NCI-H128 (cell line): ENCODE measurements at regions not wholly inside any gene's neighbourhood (a gene's known extent, or its start where the extent isn't known, plus 50 kb on each side); places are given as distances from the start of the nearest gene placed in this dataset.

Source experiments
- DNase-seq: peaks from one replicate; lab custom pipeline; 2025; ENCODE audit not compliant: unreplicated experiment; lab: John Stamatoyannopoulos, UW

- DNase-seq, result no peak
Measured at GRCh38 chr4:136183513-136183912, 1348.8 kb downstream of the PCDH18 start.

- no peak for DNase-seq
Measured at GRCh38 chr4:136156947-136157346, 1375.3 kb downstream of the PCDH18 start.

- no peak for DNase-seq
Measured at GRCh38 chr4:136150046-136150445, 1382.2 kb downstream of the PCDH18 start.

DNA sequence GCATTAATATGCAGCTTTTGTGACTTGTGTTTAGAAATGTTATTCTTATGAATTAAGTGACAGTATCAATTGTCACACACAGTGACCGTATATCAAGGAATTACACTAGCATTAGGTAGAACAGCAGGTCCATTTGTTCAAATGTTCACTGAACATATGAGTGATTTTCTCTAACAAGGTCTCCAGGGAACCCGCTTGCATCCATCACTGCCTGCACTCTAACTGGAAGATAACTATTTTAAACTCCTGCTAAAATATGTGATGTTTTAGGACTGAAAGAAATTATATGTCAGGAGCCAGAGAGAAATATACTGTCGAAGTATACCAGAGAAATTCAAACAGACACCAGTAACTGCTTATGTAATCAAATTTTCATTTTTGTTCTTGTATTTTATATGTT, 1395.7 kb downstream of the PCDH18 start:
- DNase-seq, result no peak

GRCh38 chr4:136124251-136124745, 1408.0 kb downstream of the PCDH18 start:
- no peak for DNase-seq

DNA sequence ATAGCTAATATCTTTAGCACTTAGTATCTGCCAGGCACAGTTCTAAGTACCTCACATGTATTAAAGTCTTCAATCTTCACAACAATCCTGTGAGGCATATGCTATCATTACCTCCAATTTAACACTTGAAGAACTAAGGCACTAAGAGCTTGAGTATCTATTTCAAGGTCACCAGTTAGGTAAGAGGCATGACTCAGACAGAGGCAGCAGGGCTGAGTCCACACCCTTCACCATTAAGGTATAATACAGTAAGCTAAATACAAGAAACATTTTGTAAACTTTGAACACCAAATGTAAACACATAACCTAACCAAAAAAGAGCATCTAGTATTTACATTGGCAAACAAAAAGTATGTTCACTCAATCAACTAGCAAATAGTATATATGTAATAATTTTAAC, 1410.9 kb downstream of the PCDH18 start:
- no peak for DNase-seq

DNA sequence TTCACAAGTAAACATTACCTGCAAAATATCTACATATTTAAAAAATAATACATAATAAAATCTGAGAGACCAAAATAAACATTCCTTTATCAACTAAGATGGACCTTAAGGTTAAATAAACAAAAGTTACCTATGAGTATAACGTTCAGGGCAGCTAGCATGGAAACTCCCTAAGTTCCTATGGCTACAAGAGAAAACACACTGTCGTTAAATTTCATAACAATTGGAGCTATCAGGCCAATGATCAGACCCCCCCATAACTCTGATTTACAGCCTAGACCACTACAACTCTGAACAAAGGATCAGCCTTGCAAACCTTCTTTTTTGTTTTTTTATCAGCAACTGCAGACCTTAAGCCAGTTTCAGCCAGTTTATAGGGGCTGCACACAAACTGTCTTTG, 1418.4 kb downstream of the PCDH18 start:
- no peak for DNase-seq

DNA sequence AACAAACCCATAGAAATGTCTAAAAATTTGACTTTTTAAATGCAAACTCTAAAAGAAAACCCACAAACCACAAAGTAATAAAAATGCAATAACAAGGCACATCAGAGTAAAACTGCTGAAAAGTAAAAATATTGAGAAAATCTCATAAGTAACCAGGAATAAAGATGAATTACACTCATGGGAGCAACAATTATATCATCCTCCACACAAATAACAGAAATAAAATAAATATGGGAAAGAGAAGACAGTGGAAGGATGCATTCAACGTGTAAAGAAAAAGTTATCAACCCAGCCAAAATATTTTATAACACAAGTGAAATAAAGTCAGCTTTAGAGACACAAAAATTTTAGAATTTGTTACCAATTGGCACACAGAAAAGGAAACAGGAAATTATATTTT, 1420.2 kb downstream of the PCDH18 start:
- DNase-seq, result no peak

GRCh38 chr4:136106753-136107152, 1425.5 kb downstream of the PCDH18 start:
- no peak for DNase-seq

DNA sequence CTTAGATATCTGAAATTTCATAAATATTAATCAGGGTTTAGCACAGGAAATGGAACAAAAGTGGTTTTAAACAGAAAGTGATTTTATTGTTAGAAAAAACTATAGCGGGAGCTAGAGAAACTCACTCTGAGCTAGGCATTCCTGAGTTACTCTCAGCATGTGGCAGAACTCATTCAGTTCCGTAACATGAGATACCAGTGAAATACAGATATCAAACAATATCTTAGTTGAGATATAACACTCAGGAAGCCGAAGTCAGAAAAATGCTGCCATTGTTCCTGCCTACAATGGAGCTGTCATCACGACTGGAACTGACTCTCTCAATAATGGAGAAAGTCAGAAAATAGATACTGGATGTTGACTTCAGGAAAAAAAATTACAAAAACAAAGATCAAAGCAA, 1428.7 kb downstream of the PCDH18 start:
- DNase-seq, result no peak

DNA sequence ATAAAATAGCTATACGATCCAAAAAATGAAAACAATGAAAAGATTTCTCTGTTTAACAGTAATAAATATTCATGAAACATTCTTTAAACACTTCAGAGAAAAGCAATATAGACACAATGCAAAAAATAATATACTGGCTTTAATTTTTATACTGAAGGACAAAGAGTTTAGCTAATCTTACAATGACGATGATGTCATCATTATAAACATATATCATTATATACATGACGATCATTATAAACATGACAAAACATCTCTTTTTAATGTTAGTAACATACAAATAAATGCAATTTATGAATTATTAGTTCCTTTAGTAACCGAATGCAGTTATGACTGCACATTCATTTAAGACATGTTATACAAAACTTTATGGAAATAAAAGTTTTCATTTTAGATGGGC, 1434.6 kb downstream of the PCDH18 start:
- no peak for DNase-seq

GRCh38 chr4:136088211-136088867, 1444.0 kb downstream of the PCDH18 start:
- DNase-seq, result no peak

DNA sequence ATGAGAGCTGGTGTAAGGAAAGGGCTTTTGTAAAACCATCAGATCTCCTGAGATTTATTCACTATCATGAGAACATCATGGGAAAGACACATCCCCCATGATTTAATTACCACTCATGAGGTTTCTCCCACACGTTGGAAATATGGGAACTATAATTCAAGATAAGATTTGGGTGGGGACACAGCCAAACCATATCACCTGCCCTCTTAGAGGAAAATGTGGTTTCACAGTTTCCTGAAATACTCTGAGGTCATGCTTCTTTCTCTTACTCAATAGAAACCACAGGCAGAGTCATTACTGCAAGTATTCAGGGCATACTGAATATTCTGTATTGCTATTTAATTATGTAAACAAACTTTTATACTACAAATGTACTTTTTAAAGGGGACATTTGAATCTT, 1453.3 kb downstream of the PCDH18 start:
- no peak for DNase-seq

DNA sequence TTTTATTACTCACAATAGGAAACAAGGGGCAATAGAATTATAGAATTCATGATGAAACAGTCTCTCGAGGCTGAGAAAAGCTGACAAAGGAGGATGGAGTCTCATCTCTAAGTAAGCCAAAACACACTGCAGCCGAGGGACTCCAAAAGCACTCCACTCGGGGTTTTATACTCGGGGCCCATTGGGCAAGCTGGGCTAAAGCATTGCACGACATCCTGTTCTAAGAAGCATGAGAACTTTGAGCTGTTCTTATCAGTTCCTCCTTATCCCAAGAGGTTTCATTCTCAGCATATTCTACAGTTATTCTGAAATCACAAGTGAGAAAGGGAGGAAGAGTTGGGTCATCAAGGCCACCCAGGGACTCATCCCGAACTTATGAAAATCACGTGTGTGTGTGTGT, 1475.5 kb downstream of the PCDH18 start:
- no peak for DNase-seq

- no peak for DNase-seq
Measured at GRCh38 chr4:136055360-136055759, 1476.9 kb downstream of the PCDH18 start.

DNA sequence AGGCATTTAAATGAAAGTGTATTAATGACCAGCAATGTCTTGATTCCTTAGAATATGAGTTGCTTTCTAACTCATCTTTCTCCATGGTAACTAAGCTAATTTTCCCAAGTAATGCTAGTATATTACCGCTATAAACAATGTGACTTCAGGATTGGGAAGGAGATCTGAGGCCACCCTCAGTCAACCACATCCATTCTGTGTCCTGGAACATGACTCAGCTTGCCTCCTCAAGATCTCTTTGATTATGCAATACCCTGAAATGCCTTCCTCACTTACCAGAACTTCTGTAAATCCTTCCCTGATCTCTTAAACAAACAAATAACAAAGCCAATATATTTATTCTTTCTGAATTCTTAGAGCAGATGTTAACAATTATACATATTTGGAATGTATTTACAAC, 1495.5 kb downstream of the PCDH18 start:
- no peak for DNase-seq

- no peak for DNase-seq
Measured at GRCh38 chr4:136032391-136032790, 1499.9 kb downstream of the PCDH18 start.

DNA sequence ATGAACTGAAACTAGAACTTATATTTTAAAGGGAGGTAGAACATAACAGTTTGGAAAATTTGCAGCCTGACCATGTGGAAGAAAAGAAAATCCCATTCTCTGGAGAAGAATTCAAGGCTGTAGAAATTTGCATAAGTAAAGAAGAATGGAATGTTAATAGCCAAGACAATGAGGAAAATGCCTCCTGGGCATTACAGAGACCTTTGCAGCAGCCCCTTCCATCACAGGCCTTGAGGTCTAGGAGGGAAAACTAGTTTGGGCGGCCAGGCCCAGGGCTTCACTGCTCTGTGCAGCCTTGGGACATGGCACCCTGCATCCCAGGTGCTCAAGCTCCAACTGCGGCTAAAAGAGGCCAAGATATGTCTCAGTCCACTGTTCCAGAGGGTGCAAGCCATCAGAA, 1506.8 kb downstream of the PCDH18 start:
- DNase-seq, result no peak

- DNase-seq, result no peak
Measured at GRCh38 chr4:136017556-136017955, 1514.7 kb downstream of the PCDH18 start.

GRCh38 chr4:136012220-136012619, 1520.1 kb downstream of the PCDH18 start:
- no peak for DNase-seq

DNA sequence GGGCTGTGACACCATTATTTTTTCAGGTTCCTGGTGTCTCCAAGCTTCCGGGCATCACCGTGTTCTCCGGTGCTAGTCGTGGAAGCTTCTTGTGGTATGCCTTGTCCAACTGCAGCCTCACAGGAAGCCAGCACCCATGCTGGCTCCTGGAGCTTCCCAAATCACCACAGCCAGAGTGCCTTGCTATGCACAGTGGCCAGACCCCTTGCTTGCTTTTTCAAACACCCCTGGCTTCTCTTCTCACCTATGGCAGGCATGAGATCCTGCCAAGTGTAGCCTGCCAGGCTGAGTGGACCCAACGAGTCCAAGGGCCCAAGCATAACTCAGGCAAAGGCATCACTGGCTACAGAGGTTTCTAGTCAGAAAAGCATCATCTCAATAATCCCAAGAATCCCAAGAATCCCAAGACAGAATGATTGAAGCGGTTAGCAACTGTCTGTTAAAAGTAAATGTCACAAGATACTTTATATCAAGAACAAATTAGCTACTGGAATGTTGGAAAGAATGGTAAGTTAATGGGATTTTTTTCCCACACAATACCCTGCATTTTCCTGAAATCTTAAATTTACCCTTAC, 1522.9 kb downstream of the PCDH18 start:
- DNase-seq, result no peak

DNA sequence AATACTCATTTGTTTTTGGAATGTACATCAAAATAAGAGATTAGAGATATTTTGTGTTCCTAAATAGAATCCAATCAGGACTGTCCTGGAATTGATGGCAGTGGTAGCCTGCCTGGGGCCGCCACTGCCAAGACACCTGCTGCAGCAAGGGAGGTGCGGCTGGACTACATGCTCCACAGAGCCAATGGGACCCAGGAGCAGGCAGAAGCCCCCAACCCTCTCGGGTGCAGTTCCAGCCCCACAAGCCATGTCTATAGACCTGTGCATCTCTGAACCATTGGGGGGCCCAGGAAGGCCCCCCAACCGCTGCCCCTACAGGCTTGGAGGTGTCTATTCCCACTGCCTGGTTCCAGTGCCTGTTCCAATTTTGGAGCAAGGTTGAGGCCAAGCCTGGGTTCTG, 1524.3 kb downstream of the PCDH18 start:
- DNase-seq, result no peak

DNA sequence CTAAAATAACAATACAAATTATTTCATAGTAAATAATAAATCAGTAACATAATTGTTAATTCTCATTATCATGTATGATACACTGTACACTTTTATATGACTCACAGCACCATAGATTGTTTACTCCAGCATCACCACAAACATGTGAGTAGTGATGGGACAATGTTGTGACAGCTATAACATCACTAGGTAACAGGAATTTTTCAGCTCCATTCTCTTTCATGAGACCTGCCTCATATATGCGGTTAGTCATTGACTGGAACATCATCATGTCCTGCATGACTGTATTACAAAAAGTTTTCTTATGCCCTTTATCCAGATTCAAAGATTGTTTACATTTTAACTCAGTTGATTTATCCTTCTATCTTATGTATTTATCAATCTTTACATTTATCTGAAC, 1530.0 kb downstream of the PCDH18 start:
- no peak for DNase-seq
